PC-3 (cell line): ENCODE measurements at regions not wholly inside any gene's neighbourhood (a gene's known extent, or its start where the extent isn't known, plus 50 kb on each side); places are given as distances from the start of the nearest gene placed in this dataset.

Experiments used
- ATAC-seq: fragments of 200-7000 bp; cut with Tn5 transposase; 2 replicates; pipeline ENCODE4 v1.9.1; 2020; ENCODE audit warnings: mild to moderate bottlenecking, moderate library complexity
- BruUV-seq: library from RNA; stranded (reverse); fragments of 400-500 nt; replicated peaks from 2 replicates; lab custom pipeline; 2021; lab: Mats Ljungman, UMichigan
- CTCF ChIA-PET: fragments of 300-600 bp; sonication (Branson Sonifier 250); formaldehyde crosslinking; loops from one replicate; lab custom pipeline; 2022; ENCODE audit warnings: antibody characterized with exemption; lab: Charles Lee
- POLR2A ChIA-PET: fragments of 300-600 bp; sonication (Branson Sonifier 250); formaldehyde crosslinking; loops from one replicate; lab custom pipeline; 2022; ENCODE audit warnings: antibody characterized with exemption; ENCODE audit not compliant: unreplicated experiment; lab: Charles Lee
- DNase-seq: peaks from one replicate; pipeline ENCODE4 v3.0.0-alpha.2; 2015
- H2AFZ ChIP-seq: fragments of 300-600 bp; sonication (generic); 2 replicates; pipeline ENCODE4 v1.6.0; 2016; ENCODE audit warnings: antibody characterized with exemption, low read length
- H3F3A ChIP-seq: fragments of 300-600 bp; sonication (generic); one replicate; pipeline ENCODE4 v1.6.0; 2017; ENCODE audit warnings: antibody characterized with exemption, low read length, control low read depth, mild to moderate bottlenecking; ENCODE audit not compliant: unreplicated experiment
- H3K27ac ChIP-seq: fragments of 300-600 bp; sonication (generic); 2 replicates; pipeline ENCODE4 v1.5.1; 2016; ENCODE audit warnings: mild to moderate bottlenecking, low read length
- H3K27me3 ChIP-seq: fragments of 300-600 bp; sonication (generic); 2 replicates; pipeline ENCODE4 v1.6.1; 2016; ENCODE audit warnings: low read length, mixed read lengths
- H3K36me3 ChIP-seq: fragments of 300-600 bp; sonication (generic); 2 replicates; pipeline ENCODE4 v1.6.1; 2016; ENCODE audit warnings: low read depth, mixed run types, low read length, mixed read lengths
- H3K4me1 ChIP-seq: fragments of 300-600 bp; sonication (generic); 2 replicates; pipeline ENCODE4 v1.5.1; 2016; ENCODE audit warnings: low read length; ENCODE audit not compliant: insufficient read depth
- H3K4me2 ChIP-seq: fragments of 300-600 bp; sonication (generic); 2 replicates; pipeline ENCODE4 v1.6.0; 2016; ENCODE audit warnings: low read length
- H3K4me3 ChIP-seq: fragments of 300-600 bp; sonication (generic); 2 replicates; pipeline ENCODE4 v1.5.1; 2016; ENCODE audit warnings: mild to moderate bottlenecking, low read length, mixed read lengths
- H3K79me2 ChIP-seq: fragments of 300-600 bp; sonication (generic); 2 replicates; pipeline ENCODE4 v1.6.1; 2017; ENCODE audit warnings: low read length, mixed read lengths
- H3K9ac ChIP-seq: fragments of 300-600 bp; sonication (generic); 2 replicates; pipeline ENCODE4 v1.6.0; 2016; ENCODE audit warnings: mild to moderate bottlenecking, low read length
- H3K9me2 ChIP-seq: fragments of 300-600 bp; sonication (generic); replicated peaks from 2 replicates; pipeline ENCODE4 v1.6.1; 2016; ENCODE audit warnings: mixed run types, low read length, mixed read lengths
- H3K9me3 ChIP-seq: fragments of 300-600 bp; sonication (generic); 2 replicates; pipeline ENCODE4 v1.6.1; 2016; ENCODE audit warnings: low read length, mixed read lengths
- H4K20me1 ChIP-seq: fragments of 300-600 bp; sonication (generic); 2 replicates; pipeline ENCODE4 v1.6.1; 2016; ENCODE audit warnings: low read length, mixed read lengths
- EZH2 ChIP-seq: fragments of 300-600 bp; sonication (generic); IDR thresholded peaks from one replicate; pipeline ENCODE4 v1.6.1; 2017; ENCODE audit warnings: antibody characterized with exemption, mild to moderate bottlenecking, low read length; ENCODE audit not compliant: unreplicated experiment
- EZH2phosphoT487 ChIP-seq: fragments of 300-600 bp; sonication (generic); IDR thresholded peaks from 2 replicates; pipeline ENCODE4 v1.6.1; 2018; ENCODE audit warnings: mild to moderate bottlenecking, antibody characterized with exemption, low read length, borderline replicate concordance
- intact Hi-C: fragments of 100-400 bp; cut with micrococcal nuclease; formaldehyde crosslinking; loops from 2 replicates; pipeline ENCODE4 v1.9.0; 2023
- TF ChIP-seq, protein P1 (sequence below): fragments of 300-600 bp; sonication (generic); conservative IDR thresholded peaks from 2 replicates; pipeline ENCODE4 v1.5.1; 2017; ENCODE audit warnings: antibody characterized with exemption, low read depth, mild to moderate bottlenecking, low read length

DNA sequence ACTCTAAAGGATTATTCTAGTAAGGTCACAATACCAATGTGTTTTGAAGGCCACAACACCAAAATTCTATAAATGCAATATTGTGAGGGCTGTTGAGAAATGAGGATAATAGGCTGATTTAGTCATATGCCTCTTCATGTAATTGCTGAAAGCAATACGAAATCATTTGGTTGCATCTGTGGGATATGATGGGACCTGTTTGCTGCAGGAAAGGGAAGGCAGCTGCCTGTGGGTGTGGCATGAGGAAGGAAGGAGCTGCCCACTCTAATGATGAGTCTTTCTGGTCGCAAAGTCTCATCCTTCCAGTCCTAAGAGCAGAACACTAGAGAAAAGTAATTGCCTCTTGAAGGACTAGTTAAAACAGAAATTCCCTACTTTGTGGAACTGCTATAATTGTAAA lies 245.3 kb upstream of the ZPLD1 start:
- Histone ChIP-seq H3K27ac (no peak overlapping the region), H3K4me1 (peaks cover 36% of the 10 kb centered on the region), H2AFZ (no peak overlapping the region), H3K9me2 (no peaks in the 10 kb centered on the region), H3K4me3 (no peak overlapping the region), H3F3A (no peaks in the 10 kb centered on the region), H3K36me3 (no peaks in the 10 kb centered on the region), H3K9me3 (no peaks in the 10 kb centered on the region), H3K9ac (no peak overlapping the region), H3K4me2 (no peak overlapping the region), H4K20me1 (no peaks in the 10 kb centered on the region), H3K79me2 (no peaks in the 10 kb centered on the region), H3K27me3 (no peaks in the 10 kb centered on the region)
- CTCF ChIA-PET: no interaction called here
- POLR2A ChIA-PET: no interaction called here
- no peak for ATAC-seq
- no peak for DNase-seq
- no TSS peak for BruUV-seq
- TF ChIP-seq EZH2phosphoT487 (no peak), EZH2 (no peak)
- TF ChIP-seq, protein P1, sequence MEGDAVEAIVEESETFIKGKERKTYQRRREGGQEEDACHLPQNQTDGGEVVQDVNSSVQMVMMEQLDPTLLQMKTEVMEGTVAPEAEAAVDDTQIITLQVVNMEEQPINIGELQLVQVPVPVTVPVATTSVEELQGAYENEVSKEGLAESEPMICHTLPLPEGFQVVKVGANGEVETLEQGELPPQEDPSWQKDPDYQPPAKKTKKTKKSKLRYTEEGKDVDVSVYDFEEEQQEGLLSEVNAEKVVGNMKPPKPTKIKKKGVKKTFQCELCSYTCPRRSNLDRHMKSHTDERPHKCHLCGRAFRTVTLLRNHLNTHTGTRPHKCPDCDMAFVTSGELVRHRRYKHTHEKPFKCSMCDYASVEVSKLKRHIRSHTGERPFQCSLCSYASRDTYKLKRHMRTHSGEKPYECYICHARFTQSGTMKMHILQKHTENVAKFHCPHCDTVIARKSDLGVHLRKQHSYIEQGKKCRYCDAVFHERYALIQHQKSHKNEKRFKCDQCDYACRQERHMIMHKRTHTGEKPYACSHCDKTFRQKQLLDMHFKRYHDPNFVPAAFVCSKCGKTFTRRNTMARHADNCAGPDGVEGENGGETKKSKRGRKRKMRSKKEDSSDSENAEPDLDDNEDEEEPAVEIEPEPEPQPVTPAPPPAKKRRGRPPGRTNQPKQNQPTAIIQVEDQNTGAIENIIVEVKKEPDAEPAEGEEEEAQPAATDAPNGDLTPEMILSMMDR: no peak
- intact Hi-C loops: no loop called here

DNA sequence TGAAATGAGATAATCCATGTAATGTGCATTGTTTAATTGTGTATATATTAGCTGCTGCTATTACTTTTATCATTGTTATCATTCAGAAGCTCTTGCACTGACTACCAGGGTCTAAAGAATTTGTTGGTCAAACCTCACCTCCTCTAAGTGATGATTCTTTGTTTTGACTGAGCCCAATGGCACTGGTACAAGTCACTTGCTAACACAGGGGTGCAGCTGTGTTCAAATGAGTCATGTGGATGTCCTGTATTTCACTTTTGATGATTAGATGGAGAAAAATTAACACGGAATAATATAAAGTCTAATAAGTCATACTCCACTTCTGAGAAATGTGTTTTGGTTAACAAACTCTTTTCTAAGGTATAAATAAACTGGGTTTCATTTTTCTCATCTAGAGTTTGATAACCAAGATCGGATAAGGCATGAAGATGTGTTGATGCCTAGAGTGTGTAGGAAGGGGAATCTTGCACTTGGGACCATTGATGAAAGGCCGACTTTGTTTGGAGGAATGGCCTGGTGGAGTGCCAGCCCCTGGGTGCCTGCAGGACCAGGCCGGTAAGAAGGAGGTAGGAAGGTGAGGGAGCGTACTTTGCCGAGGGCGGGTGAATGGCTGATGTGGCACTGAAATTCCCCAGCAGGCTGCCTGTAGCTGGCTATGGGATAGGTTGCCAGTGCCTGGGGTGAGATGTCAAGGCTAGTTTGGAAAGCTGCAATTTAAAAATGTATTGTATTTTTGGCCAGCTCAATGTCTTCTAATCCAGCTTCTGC lies 244.7 kb upstream of the ZPLD1 start:
- TF ChIP-seq, protein P1: no peak
- TF ChIP-seq EZH2phosphoT487 (no peak), EZH2 (no peak)
- H3K4me1 ChIP-seq: peaks cover 42% of the 10 kb centered on the region
- no TSS peak for BruUV-seq
- no peak for ATAC-seq
- CTCF ChIA-PET: no interaction called here
- no peaks in the 10 kb centered on the region for H3K79me2 ChIP-seq
- no peaks in the 10 kb centered on the region for H3K9me3 ChIP-seq
- no peaks in the 10 kb centered on the region for H3F3A ChIP-seq
- no peak overlapping the region for H2AFZ ChIP-seq
- no peak overlapping the region for H3K9ac ChIP-seq
- intact Hi-C loops: no loop called here
- no peaks in the 10 kb centered on the region for H3K27me3 ChIP-seq
- no peaks in the 10 kb centered on the region for H3K9me2 ChIP-seq
- H4K20me1 ChIP-seq: no peaks in the 10 kb centered on the region
- no peak overlapping the region for H3K4me3 ChIP-seq
- no peak overlapping the region for H3K4me2 ChIP-seq
- no peak overlapping the region for H3K27ac ChIP-seq
- DNase-seq: no peak
- POLR2A ChIA-PET: no interaction called here
- no peaks in the 10 kb centered on the region for H3K36me3 ChIP-seq

DNA sequence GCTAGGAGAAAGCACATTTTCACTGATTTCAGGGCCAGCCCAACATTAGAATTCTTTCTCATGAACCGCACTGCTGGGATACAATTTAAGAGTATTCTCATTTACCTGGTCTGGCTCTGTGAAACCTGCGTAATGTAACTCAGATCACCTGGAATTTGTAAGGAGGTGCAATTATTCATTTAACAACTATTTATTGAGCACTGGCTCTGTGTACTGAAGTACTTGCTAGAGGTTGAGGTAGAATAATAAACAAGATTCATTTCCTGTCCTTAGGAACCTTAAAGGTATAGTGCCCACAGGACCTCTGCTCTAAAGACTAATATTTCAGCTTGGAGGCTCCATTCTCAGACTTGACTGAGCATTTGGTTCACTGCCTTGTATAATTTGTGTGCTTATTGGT lies 242.2 kb upstream of the ZPLD1 start:
- Histone ChIP-seq H3K9ac (peak overlapping the region; percentile 37), H3K79me2 (no peaks in the 10 kb centered on the region), H3K27ac (peak overlapping the region; percentile 79), H3K4me1 (peaks cover 51% of the 10 kb centered on the region), H4K20me1 (no peaks in the 10 kb centered on the region), H3K27me3 (no peaks in the 10 kb centered on the region), H3K9me2 (no peaks in the 10 kb centered on the region), H3K4me3 (no peak overlapping the region), H2AFZ (peak overlapping the region; percentile 11), H3K4me2 (peak overlapping the region; percentile 3), H3K36me3 (no peaks in the 10 kb centered on the region), H3F3A (no peaks in the 10 kb centered on the region), H3K9me3 (no peaks in the 10 kb centered on the region)
- ATAC-seq: peak; percentile 87
- intact Hi-C loops: no loop called here
- BruUV-seq: no TSS peak
- TF ChIP-seq EZH2phosphoT487 (no peak), EZH2 (no peak)
- TF ChIP-seq, protein P1: no peak
- ChIA-PET POLR2A (interaction anchor here (0.6 kb wide), 1 partner anchor 12 kb away, joined by 3 read pairs; no protein-coding TSS in a partner anchor), CTCF (no interaction called here)
- DNase-seq: peak; percentile 87
